ENCODE measurements at regions not wholly inside any gene's neighbourhood (a gene's known extent, or its start where the extent isn't known, plus 50 kb on each side); places are given as distances from the start of the nearest gene placed in this dataset.

- TF ChIP-seq, protein P1, sequence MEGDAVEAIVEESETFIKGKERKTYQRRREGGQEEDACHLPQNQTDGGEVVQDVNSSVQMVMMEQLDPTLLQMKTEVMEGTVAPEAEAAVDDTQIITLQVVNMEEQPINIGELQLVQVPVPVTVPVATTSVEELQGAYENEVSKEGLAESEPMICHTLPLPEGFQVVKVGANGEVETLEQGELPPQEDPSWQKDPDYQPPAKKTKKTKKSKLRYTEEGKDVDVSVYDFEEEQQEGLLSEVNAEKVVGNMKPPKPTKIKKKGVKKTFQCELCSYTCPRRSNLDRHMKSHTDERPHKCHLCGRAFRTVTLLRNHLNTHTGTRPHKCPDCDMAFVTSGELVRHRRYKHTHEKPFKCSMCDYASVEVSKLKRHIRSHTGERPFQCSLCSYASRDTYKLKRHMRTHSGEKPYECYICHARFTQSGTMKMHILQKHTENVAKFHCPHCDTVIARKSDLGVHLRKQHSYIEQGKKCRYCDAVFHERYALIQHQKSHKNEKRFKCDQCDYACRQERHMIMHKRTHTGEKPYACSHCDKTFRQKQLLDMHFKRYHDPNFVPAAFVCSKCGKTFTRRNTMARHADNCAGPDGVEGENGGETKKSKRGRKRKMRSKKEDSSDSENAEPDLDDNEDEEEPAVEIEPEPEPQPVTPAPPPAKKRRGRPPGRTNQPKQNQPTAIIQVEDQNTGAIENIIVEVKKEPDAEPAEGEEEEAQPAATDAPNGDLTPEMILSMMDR (IDR thresholded peaks at IDR 0.05; ENCODE audit: low read depth, low read length, poor library complexity, severe bottlenecking): no peak
- TF ChIP-seq EZH2phosphoT487 (IDR thresholded peaks at IDR 0.05; ENCODE audit: borderline replicate concordance, low read length): no peak
These were observed 228.1 kb upstream of the RAB6C start for GRCh38 chr2:129751409-129751808.

Measured in DOHH2 (cell line).